ENCODE measurements at regions not wholly inside any gene's neighbourhood (a gene's known extent, or its start where the extent isn't known, plus 50 kb on each side); places are given as distances from the start of the nearest gene placed in this dataset.

- TF ChIP-seq CTCF (IDR thresholded peaks at IDR 0.05) (no peak), EZH2phosphoT487 (IDR thresholded peaks at IDR 0.05) (no peak), EZH2 (IDR thresholded peaks at IDR 0.05) (no peak)
Measured at GRCh38 chr18:76149284-76149683, 345.8 kb downstream of the ZNF516 start.
